ENCODE measurements at regions not wholly inside any gene's neighbourhood (a gene's known extent, or its start where the extent isn't known, plus 50 kb on each side); places are given as distances from the start of the nearest gene placed in this dataset.
"Not testable (repeated sequence)": the region's sequence is repeated elsewhere in the genome, so short reads cannot be mapped to it uniquely, and the experiment has no call there.

- no peak for DNase-seq
These were observed 272.5 kb upstream of the COBL start for GRCh38 chr7:51589111-51589510.

GRCh38 chr7:51587604-51588003, 271.0 kb upstream of the COBL start:
- no peak for DNase-seq

- DNase-seq = no peak
These were observed 260.8 kb upstream of the COBL start for GRCh38 chr7:51577390-51577789.

GRCh38 chr7:51569581-51569980, 253.0 kb upstream of the COBL start:
- no peak for DNase-seq

GRCh38 chr7:51569176-51569575, 252.6 kb upstream of the COBL start:
- no peak for DNase-seq

- no peak for DNase-seq
These were observed 234.5 kb upstream of the COBL start for GRCh38 chr7:51551070-51551469.

- DNase-seq = no peak
These were observed 228.5 kb upstream of the COBL start for GRCh38 chr7:51545131-51545530.

GRCh38 chr7:51543801-51544553, 227.4 kb upstream of the COBL start:
- no peak for DNase-seq

GRCh38 chr7:51540906-51541305, 224.3 kb upstream of the COBL start:
- DNase-seq = not testable (repeated sequence)

- no peak for DNase-seq
These were observed 223.2 kb upstream of the COBL start for GRCh38 chr7:51539840-51540239.

- DNase-seq = no peak
These were observed 211.6 kb upstream of the COBL start for GRCh38 chr7:51528172-51528571.

- DNase-seq = no peak
These were observed 205.2 kb upstream of the COBL start for GRCh38 chr7:51521694-51522312.

GRCh38 chr7:51521054-51521453, 204.4 kb upstream of the COBL start:
- no peak for DNase-seq

GRCh38 chr7:51518646-51519045, 202.0 kb upstream of the COBL start:
- peak; percentile 70 for DNase-seq

GRCh38 chr7:51517187-51517586, 200.6 kb upstream of the COBL start:
- DNase-seq = no peak

- DNase-seq = no peak
These were observed 185.0 kb upstream of the COBL start for GRCh38 chr7:51501620-51502019.

- DNase-seq = no peak
These were observed 166.4 kb upstream of the COBL start for GRCh38 chr7:51482976-51483375.

GRCh38 chr7:51481421-51481820, 164.8 kb upstream of the COBL start:
- DNase-seq = no peak

GRCh38 chr7:51477819-51478218, 161.2 kb upstream of the COBL start:
- no peak for DNase-seq

- DNase-seq = no peak
These were observed 160.7 kb upstream of the COBL start for GRCh38 chr7:51477323-51477722.

GRCh38 chr7:51476026-51476425, 159.4 kb upstream of the COBL start:
- no peak for DNase-seq

GRCh38 chr7:51472873-51473272, 156.3 kb upstream of the COBL start:
- no peak for DNase-seq

- DNase-seq = no peak
These were observed 155.3 kb upstream of the COBL start for GRCh38 chr7:51471981-51472296.

- peak; percentile 21 for DNase-seq
These were observed 154.8 kb upstream of the COBL start for GRCh38 chr7:51471210-51471980.
